PFSK-1 (cell line): ENCODE measurements at regions not wholly inside any gene's neighbourhood (a gene's known extent, or its start where the extent isn't known, plus 50 kb on each side); places are given as distances from the start of the nearest gene placed in this dataset.

Experiments
- FOXP2 ChIP-seq: optimal IDR thresholded peaks from 2 replicates; pipeline ENCODE3; 2011; ENCODE audit warnings: borderline replicate concordance, control low read depth, inconsistent platforms; ENCODE audit not compliant: insufficient read depth; ENCODE audit errors: extremely low read length, extremely low read depth
- POLR2AphosphoS5 ChIP-seq: IDR thresholded peaks from 2 replicates; pipeline ENCODE4 v1.6.1; 2012; ENCODE audit warnings: low read depth, mild to moderate bottlenecking, control low read depth, low read length, moderate library complexity
- SIN3A ChIP-seq: IDR thresholded peaks from 2 replicates; pipeline ENCODE4 v1.6.1; 2012; ENCODE audit warnings: mild to moderate bottlenecking, low read length, moderate library complexity, borderline replicate concordance; ENCODE audit not compliant: insufficient read depth
- TAF1 ChIP-seq: IDR thresholded peaks from 2 replicates; pipeline ENCODE4 v1.6.1; 2012; ENCODE audit warnings: low read length, control low read depth, borderline replicate concordance; ENCODE audit not compliant: insufficient read depth

DNA sequence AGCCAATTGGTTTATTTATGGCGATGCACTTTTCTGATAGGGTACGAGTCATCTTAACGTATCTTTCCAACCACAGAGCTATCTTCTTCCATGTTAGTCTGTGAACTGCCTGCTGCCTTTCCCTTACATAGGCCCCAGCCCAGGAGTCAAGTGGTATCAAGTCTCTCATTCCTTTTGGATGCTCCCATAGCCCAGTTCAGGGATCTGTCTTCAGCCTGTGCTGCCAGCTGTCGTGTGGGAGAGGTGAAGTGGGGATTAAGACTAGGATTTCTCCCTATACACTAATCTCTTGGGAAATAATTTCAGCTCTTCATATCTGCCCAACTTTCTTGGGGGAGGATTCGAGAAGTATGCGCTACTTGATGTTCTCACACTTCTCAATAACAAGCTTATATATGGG is 475.7 kb downstream of the EBF1 start:
- TF ChIP-seq POLR2AphosphoS5 (no peak), SIN3A (no peak), TAF1 (no peak), FOXP2 (no peak)
